GM19043 (cell line): ENCODE measurements at regions not wholly inside any gene's neighbourhood (a gene's known extent, or its start where the extent isn't known, plus 50 kb on each side); places are given as distances from the start of the nearest gene placed in this dataset.

Experiments used
- ATAC-seq: cut with Tn5 transposase; IDR thresholded peaks from one replicate; pipeline ENCODE4 v1.9.1; 2021; ENCODE audit warnings: low read depth; ENCODE audit not compliant: unreplicated experiment

- no peak for ATAC-seq
Measured at GRCh38 chr9:78835928-78836450, 539.1 kb downstream of the PSAT1 start.

GRCh38 chr9:78839252-78839651 lies 542.3 kb downstream of the PSAT1 start:
- no peak for ATAC-seq

- no peak for ATAC-seq
Measured at GRCh38 chr9:78848061-78848460, 551.1 kb downstream of the PSAT1 start.

- ATAC-seq: no peak
Measured at GRCh38 chr9:78856144-78856543, 559.2 kb downstream of the PSAT1 start.

GRCh38 chr9:78856781-78857180 lies 559.9 kb downstream of the PSAT1 start:
- no peak for ATAC-seq

GRCh38 chr9:78857373-78858225 lies 560.7 kb downstream of the PSAT1 start:
- ATAC-seq: no peak

- no peak for ATAC-seq
Measured at GRCh38 chr9:78858266-78858665, 561.3 kb downstream of the PSAT1 start.

GRCh38 chr9:78860801-78861475 lies 564.0 kb downstream of the PSAT1 start:
- ATAC-seq: no peak

- no peak for ATAC-seq
Measured at GRCh38 chr9:78863531-78863930, 566.6 kb downstream of the PSAT1 start.

- no peak for ATAC-seq
Measured at GRCh38 chr9:78865737-78866136, 568.8 kb downstream of the PSAT1 start.

- no peak for ATAC-seq
Measured at GRCh38 chr9:78866207-78867132, 569.5 kb downstream of the PSAT1 start.

- no peak for ATAC-seq
Measured at GRCh38 chr9:78871086-78871451, 574.1 kb downstream of the PSAT1 start.

GRCh38 chr9:78871452-78872331 lies 574.8 kb downstream of the PSAT1 start:
- no peak for ATAC-seq

GRCh38 chr9:78874061-78874460 lies 577.1 kb downstream of the PSAT1 start:
- no peak for ATAC-seq

- no peak for ATAC-seq
Measured at GRCh38 chr9:78879324-78880100, 582.6 kb downstream of the PSAT1 start.

GRCh38 chr9:78881295-78881694 lies 584.4 kb downstream of the PSAT1 start:
- no peak for ATAC-seq

- no peak for ATAC-seq
Measured at GRCh38 chr9:78882481-78882880, 585.6 kb downstream of the PSAT1 start.

GRCh38 chr9:78884611-78885150 lies 587.8 kb downstream of the PSAT1 start:
- ATAC-seq: no peak

GRCh38 chr9:78892182-78892581 lies 595.3 kb downstream of the PSAT1 start:
- no peak for ATAC-seq
